ENCODE measurements at regions not wholly inside any gene's neighbourhood (a gene's known extent, or its start where the extent isn't known, plus 50 kb on each side); places are given as distances from the start of the nearest gene placed in this dataset.

DNA sequence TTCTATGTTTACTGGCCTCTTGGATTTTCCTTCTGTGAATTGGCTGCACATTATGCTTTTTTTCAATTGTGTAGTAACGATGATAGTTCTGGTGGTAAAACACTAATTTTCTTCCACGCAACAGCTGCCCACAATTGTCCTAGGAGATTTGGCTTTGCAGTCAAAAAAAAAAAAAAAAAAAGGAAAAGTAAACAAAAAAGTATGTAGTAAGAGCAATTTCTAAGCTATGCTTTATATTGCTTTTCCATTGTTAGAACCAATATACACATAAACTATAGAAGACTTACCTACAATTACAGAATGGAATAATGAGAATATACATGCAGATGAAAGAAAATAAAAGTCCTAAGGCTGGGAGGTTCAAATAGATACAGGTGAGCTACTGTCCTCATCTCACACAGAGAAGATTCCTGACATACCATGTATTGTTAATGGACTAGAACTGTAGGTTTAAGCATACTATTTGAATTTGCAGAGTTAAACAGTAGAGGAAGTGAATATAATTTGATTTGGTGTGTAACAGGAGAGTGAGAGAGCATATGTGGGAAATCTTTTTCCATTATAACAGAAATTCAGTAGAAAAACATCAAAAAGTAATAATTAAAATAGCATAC lies 976.2 kb downstream of the RAB28 start:
- no peaks in the 10 kb centered on the region for H3K27me3 ChIP-seq (ENCODE audit: control insufficient read depth, insufficient read depth, low read length)
- no peak overlapping the region for H3K4me3 ChIP-seq (ENCODE audit: insufficient read depth, low read depth, low read length)
- CTCF ChIA-PET = no interaction called here
- H3K4ac ChIP-seq (ENCODE audit: low read depth, low read length) = no peak overlapping the region
- H2BK5ac ChIP-seq (ENCODE audit: low read depth, low read length, poor library complexity, severe bottlenecking) = no peak overlapping the region
- H4K8ac ChIP-seq (ENCODE audit: low read depth in 2 of 2, low read length in 2 of 2) = no peak overlapping the region
- DNase-seq (no peak), ATAC-seq (ENCODE audit: low read depth) (no peak)
- H2AK5ac ChIP-seq (ENCODE audit: low read depth, low read length) = no peak overlapping the region
- H4K91ac ChIP-seq (ENCODE audit: insufficient read depth, low read depth, low read length) = no peak overlapping the region
- H3K18ac ChIP-seq (ENCODE audit: low read depth, low read length) = no peak overlapping the region
- no peaks in the 10 kb centered on the region for H3K9me1 ChIP-seq (ENCODE audit: insufficient read depth, low read length)
- in situ Hi-C loops (cut with MboI; ENCODE audit: low sequenced_read_pairs) = no loop called here
- no peak overlapping the region for H2BK20ac ChIP-seq (ENCODE audit: low read depth, low read length)
- H3K4me1 ChIP-seq (ENCODE audit: control insufficient read depth, insufficient read depth, low read length) = no peaks in the 10 kb centered on the region
- no peak overlapping the region for H2BK120ac ChIP-seq (ENCODE audit: low read depth, low read length)
- WGBS, 2 experiments (ENCODE audit: extremely low coverage in 2 of 2, insufficient read length in 1 of 2) = no CpG with 5 or more reads among the region's 2 CpGs
- dilution Hi-C loops (cut with HindIII; ENCODE audit: low sequenced_read_pairs, unreplicated experiment) = no loop called here
- no peak overlapping the region for H3K4me2 ChIP-seq (ENCODE audit: low read depth, low read length)
- no peak overlapping the region for H3K14ac ChIP-seq (replicated peaks; ENCODE audit: low read depth, low read length)
- H3K56ac ChIP-seq (ENCODE audit: extremely low read depth, insufficient read depth, low read length) = no peak overlapping the region
- no peak overlapping the region for H4K5ac ChIP-seq (ENCODE audit: low read depth, low read length)
- H4K20me1 ChIP-seq (ENCODE audit: insufficient read depth, low read length) = no peaks in the 10 kb centered on the region
- POLR2A ChIA-PET (ENCODE audit: unreplicated experiment) = no interaction called here
- H3K79me1 ChIP-seq (ENCODE audit: low read depth in 1 of 2, low read length in 2 of 2) = no peaks in the 10 kb centered on the region
- no TSS peak for BruUV-seq (replicated peaks)
- intact Hi-C loops (cut with micrococcal nuclease) = no loop called here
- no peak overlapping the region for H3K9ac ChIP-seq (ENCODE audit: low read depth, low read length)
- H2AK9ac ChIP-seq (replicated peaks; ENCODE audit: low read depth, low read length, poor library complexity) = no peak overlapping the region
- TF ChIP-seq BHLHE40 (IDR thresholded peaks at IDR 0.05; ENCODE audit: low read depth, low read length) (no peak), SMC3 (IDR thresholded peaks at IDR 0.05; ENCODE audit: low read depth, low read length) (no peak), FOS (IDR thresholded peaks at IDR 0.05; ENCODE audit: low read depth, low read length) (no peak), CEBPB (IDR thresholded peaks at IDR 0.05; ENCODE audit: low read depth, low read length) (no peak), MXI1 (IDR thresholded peaks at IDR 0.05; ENCODE audit: borderline replicate concordance, low read depth, low read length) (no peak), MAZ (IDR thresholded peaks at IDR 0.05; ENCODE audit: borderline replicate concordance, low read depth, low read length) (no peak), RCOR1 (IDR thresholded peaks at IDR 0.05; ENCODE audit: insufficient replicate concordance, low read length) (no peak), RAD21 (IDR thresholded peaks at IDR 0.05; ENCODE audit: low read length) (no peak), POLR2A (IDR thresholded peaks at IDR 0.05; ENCODE audit: low read depth, low read length) (no peak), RFX5 (IDR thresholded peaks at IDR 0.05; ENCODE audit: low read depth, low read length) (no peak)
- TF ChIP-seq, protein P1, sequence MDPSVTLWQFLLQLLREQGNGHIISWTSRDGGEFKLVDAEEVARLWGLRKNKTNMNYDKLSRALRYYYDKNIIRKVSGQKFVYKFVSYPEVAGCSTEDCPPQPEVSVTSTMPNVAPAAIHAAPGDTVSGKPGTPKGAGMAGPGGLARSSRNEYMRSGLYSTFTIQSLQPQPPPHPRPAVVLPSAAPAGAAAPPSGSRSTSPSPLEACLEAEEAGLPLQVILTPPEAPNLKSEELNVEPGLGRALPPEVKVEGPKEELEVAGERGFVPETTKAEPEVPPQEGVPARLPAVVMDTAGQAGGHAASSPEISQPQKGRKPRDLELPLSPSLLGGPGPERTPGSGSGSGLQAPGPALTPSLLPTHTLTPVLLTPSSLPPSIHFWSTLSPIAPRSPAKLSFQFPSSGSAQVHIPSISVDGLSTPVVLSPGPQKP (IDR thresholded peaks at IDR 0.05; ENCODE audit: borderline replicate concordance, low read depth, low read length) = no peak
- TF ChIP-seq, protein P2, sequence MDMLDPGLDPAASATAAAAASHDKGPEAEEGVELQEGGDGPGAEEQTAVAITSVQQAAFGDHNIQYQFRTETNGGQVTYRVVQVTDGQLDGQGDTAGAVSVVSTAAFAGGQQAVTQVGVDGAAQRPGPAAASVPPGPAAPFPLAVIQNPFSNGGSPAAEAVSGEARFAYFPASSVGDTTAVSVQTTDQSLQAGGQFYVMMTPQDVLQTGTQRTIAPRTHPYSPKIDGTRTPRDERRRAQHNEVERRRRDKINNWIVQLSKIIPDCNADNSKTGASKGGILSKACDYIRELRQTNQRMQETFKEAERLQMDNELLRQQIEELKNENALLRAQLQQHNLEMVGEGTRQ (IDR thresholded peaks at IDR 0.05; ENCODE audit: low read depth, low read length) = no peak
- TF ChIP-seq, protein P3, sequence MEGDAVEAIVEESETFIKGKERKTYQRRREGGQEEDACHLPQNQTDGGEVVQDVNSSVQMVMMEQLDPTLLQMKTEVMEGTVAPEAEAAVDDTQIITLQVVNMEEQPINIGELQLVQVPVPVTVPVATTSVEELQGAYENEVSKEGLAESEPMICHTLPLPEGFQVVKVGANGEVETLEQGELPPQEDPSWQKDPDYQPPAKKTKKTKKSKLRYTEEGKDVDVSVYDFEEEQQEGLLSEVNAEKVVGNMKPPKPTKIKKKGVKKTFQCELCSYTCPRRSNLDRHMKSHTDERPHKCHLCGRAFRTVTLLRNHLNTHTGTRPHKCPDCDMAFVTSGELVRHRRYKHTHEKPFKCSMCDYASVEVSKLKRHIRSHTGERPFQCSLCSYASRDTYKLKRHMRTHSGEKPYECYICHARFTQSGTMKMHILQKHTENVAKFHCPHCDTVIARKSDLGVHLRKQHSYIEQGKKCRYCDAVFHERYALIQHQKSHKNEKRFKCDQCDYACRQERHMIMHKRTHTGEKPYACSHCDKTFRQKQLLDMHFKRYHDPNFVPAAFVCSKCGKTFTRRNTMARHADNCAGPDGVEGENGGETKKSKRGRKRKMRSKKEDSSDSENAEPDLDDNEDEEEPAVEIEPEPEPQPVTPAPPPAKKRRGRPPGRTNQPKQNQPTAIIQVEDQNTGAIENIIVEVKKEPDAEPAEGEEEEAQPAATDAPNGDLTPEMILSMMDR (conservative IDR thresholded peaks at IDR 0.05; ENCODE audit: low read depth, low read length) = no peak
- no peak overlapping the region for H2AFZ ChIP-seq (replicated peaks; ENCODE audit: low read length, poor library complexity)
- H3K36me3 ChIP-seq (ENCODE audit: control insufficient read depth, insufficient read depth, low read length) = no peaks in the 10 kb centered on the region
- H2BK15ac ChIP-seq (ENCODE audit: low read depth, low read length) = no peak overlapping the region
- peaks cover 5% of the 10 kb centered on the region for H3K9me3 ChIP-seq (ENCODE audit: control insufficient read depth, insufficient read depth, low read length)
- H3K23ac ChIP-seq (ENCODE audit: low read depth, low read length) = no peak overlapping the region
- H3K27ac ChIP-seq (ENCODE audit: insufficient read depth, low read length) = no peak overlapping the region
